GM12874 (cell line): ENCODE measurements at regions not wholly inside any gene's neighbourhood (a gene's known extent, or its start where the extent isn't known, plus 50 kb on each side); places are given as distances from the start of the nearest gene placed in this dataset.

ENCODE experiments used
- CTCF ChIP-seq: IDR thresholded peaks from 2 replicates; pipeline ENCODE4 v1.5.1; 2011; ENCODE audit warnings: low read depth, mild to moderate bottlenecking, control low read depth, low read length, moderate library complexity; ENCODE audit not compliant: insufficient read depth

GRCh38 chr22:47448231-47449223 is 686.1 kb downstream of the TBC1D22A start:
- TF ChIP-seq CTCF = no peak

DNA sequence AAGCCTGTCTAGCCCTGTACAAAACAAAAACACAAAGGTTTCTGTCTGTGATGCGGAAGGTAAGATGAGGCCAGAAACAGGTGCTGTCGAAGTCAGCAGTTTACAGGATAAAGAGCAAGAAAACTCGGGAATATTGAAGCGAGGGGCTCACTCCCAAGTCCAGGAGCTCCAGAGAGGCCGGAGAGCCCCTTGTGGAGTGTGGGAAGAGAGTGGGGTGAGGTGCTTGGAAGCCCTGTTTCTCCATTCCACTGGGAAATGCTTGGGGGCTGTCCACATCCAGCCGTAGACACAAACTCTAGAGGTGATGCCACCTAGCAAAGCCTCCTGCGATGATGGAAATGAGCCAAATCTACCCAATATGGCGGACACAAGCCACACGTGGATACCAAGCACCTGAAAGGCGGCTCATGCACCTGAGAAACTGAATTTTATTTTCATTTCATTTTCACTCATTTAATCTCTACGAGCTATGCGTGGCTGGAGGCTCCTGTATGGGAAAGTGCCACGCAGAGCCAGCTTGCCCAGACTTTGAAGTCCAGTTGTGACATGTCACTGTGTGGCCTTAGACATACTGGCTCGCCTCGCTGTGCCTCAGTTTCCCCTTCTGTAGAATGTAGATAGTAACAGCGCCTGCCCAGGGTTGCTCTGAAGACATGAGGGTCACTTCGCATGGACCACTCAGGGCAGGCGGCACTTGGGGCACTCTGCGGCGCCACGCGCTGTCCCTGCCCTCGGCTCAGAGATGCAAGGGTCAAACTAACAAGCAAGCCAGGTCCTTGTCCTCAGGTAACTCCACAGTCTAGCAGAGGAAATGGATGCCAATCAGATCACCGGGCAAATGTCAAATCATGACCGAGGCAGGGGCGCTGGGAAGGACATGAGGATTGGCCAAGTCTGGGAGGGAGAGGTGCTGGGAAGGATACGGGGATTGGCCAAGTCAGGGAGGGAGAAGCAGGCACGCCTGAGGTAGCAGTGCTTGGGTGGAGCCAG is 684.7 kb downstream of the TBC1D22A start:
- TF ChIP-seq CTCF = no peak

DNA sequence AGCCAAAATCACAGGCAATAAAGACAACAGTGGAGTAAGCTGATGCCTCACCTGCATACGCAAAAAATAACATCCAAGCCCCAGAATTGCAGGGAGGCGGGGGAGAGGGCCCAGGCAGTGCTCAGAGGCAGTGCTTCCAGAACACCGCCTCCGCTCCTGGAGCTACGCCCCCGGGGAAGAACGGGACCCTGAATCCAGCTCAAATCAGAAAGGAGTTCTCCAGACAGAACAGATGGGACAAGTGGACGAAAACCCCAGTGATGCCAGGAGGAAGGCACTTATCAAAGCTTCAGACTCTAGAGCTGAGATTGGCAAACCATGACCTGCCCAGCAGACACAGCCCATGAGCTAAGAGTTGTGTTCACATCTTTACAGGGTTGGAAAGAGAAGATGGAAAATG is 683.9 kb downstream of the TBC1D22A start:
- TF ChIP-seq CTCF = no peak

GRCh38 chr22:47445716-47446290 is 683.4 kb downstream of the TBC1D22A start:
- no peak for TF ChIP-seq CTCF

DNA sequence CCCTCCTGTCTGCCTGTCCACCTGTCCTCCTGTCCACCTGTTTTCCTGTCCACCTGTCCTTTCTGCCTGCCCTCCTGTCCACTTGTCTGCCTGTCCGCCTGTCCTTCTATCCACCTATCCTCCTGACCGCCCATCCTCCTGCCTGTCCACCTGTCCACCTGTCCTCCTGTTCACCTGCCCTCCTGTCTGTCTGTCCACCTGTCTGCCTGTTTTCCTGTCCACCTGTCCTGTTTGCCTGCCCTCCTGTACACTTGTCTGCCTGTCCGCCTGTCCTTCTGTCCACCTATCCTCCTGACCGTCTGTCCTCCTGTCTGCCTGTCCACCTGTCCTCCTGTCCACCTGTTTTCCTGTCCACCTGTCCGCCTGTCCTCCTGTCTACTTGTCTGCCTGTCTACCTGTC is 682.8 kb downstream of the TBC1D22A start:
- TF ChIP-seq CTCF = no peak

GRCh38 chr22:47444746-47445065 is 682.3 kb downstream of the TBC1D22A start:
- TF ChIP-seq CTCF = no peak
